ENCODE measurements at regions not wholly inside any gene's neighbourhood (a gene's known extent, or its start where the extent isn't known, plus 50 kb on each side); places are given as distances from the start of the nearest gene placed in this dataset.
"Not testable (repeated sequence)": the region's sequence is repeated elsewhere in the genome, so short reads cannot be mapped to it uniquely, and the experiment has no call there.

DNA sequence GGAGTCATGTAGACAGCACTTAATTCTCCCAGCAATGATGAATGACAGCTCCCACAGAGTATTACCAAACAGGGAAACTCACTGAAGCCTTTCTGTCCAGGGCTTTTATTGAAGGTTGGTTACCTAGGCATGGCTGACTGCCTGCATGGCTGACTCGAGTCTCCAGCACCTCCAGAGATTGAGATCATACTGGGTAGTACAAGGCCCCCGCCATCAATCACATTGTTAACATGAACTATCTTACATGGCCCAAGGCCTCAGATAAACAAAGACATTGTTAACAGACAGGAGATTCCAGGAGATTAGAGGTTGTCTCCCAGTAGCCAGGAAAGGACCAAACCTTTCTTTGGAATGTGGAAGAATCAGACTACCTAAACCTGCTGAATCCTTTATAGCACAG, 128.3 kb upstream of the LSM14A start:
- no peaks in the 10 kb centered on the region for H3K9me2 ChIP-seq
- no peak overlapping the region for H3K9ac ChIP-seq
- H3K4me3 ChIP-seq (ENCODE audit: low read depth in 2 of 2, low read length in 1 of 2): no peak overlapping the region
- no peaks in the 10 kb centered on the region for H3K79me2 ChIP-seq (ENCODE audit: insufficient read depth)
- H3K27ac ChIP-seq (ENCODE audit: low read depth in 2 of 2, low read length in 1 of 2): no peak overlapping the region
- ChIA-PET POLR2A (no interaction called here), CTCF (interaction anchor here (0.6 to 6.6 kb wide), 6 partner anchors 10 to 265 kb away, joined by 4 to 42 read pairs (median 17); no protein-coding TSS in a partner anchor)
- WGBS (ENCODE audit: low lambda C conversion rate): 0% methylated on average over 2 of the region's 2 CpGs
- no peaks in the 10 kb centered on the region for H3K36me3 ChIP-seq (replicated peaks in 1 of 2; ENCODE audit: control insufficient read depth in 1 of 2, insufficient read depth in 2 of 2, low read length in 1 of 2)
- no peaks in the 10 kb centered on the region for H3K27me3 ChIP-seq (ENCODE audit: insufficient read depth)
- H3K4me2 ChIP-seq: no peak overlapping the region
- no peaks in the 10 kb centered on the region for H3K9me3 ChIP-seq
- H3K4me1 ChIP-seq (ENCODE audit: control insufficient read depth in 1 of 2, insufficient read depth in 2 of 2, low read depth in 1 of 2, low read length in 1 of 2): no peaks in the 10 kb centered on the region
- no peaks in the 10 kb centered on the region for H3F3A ChIP-seq (replicated peaks; ENCODE audit: insufficient read depth)
- no peak overlapping the region for H2AFZ ChIP-seq (ENCODE audit: low read depth)
- no peaks in the 10 kb centered on the region for H4K20me1 ChIP-seq (ENCODE audit: insufficient read depth)
- DNase-seq: no peak
- TF ChIP-seq NFIC (IDR thresholded peaks at IDR 0.05; ENCODE audit: borderline replicate concordance) (no peak), FOXJ3 (CRISPR knock-in tag; IDR thresholded peaks at IDR 0.05) (no peak), TCF12 (IDR thresholded peaks at IDR 0.05) (no peak), EP300 (IDR thresholded peaks at IDR 0.05; ENCODE audit: borderline replicate concordance in 1 of 2, low read depth in 1 of 2, low read length in 1 of 2) (no peak)

DNA sequence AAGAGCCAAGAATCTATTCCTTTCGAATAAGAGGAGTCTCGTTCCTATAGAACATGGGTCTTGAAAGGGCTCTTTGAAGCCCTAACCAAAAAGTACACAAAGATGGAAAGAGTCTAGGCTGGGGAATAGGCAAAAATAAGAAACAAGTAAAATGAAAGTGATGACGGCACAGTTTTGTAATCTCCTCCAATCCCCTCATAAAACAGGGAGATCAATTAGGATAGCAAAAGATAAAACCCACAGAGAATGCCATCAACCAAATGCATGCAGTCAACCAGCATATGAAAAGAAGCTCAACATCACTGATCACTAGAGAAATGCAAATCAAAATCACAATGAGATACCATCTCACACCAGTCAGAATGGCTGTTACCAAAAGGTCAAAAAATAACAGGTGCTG, 122.4 kb upstream of the LSM14A start:
- no peaks in the 10 kb centered on the region for H3K9me3 ChIP-seq
- H3F3A ChIP-seq (replicated peaks; ENCODE audit: insufficient read depth): no peaks in the 10 kb centered on the region
- no peaks in the 10 kb centered on the region for H3K79me2 ChIP-seq (ENCODE audit: insufficient read depth)
- WGBS (ENCODE audit: low lambda C conversion rate): 43% methylated on average over 3 of the region's 3 CpGs
- H3K4me1 ChIP-seq (ENCODE audit: control insufficient read depth in 1 of 2, insufficient read depth in 2 of 2, low read depth in 1 of 2, low read length in 1 of 2): no peaks in the 10 kb centered on the region
- ChIA-PET POLR2A (no interaction called here), CTCF (interaction anchor here (0.6 to 1.7 kb wide), 4 partner anchors 8 to 96 kb away, joined by 3 to 6 read pairs (median 4); no protein-coding TSS in a partner anchor)
- H3K27me3 ChIP-seq (ENCODE audit: insufficient read depth): no peaks in the 10 kb centered on the region
- no peak overlapping the region for H2AFZ ChIP-seq (ENCODE audit: low read depth)
- no peak overlapping the region for H3K4me3 ChIP-seq (ENCODE audit: low read depth in 2 of 2, low read length in 1 of 2)
- no peak overlapping the region for H3K9ac ChIP-seq
- no peak for DNase-seq
- no peaks in the 10 kb centered on the region for H3K36me3 ChIP-seq (replicated peaks in 1 of 2; ENCODE audit: control insufficient read depth in 1 of 2, insufficient read depth in 2 of 2, low read length in 1 of 2)
- TF ChIP-seq RXRA (IDR thresholded peaks at IDR 0.05; ENCODE audit: borderline replicate concordance, low read depth) (no peak), FOXM1 (IDR thresholded peaks at IDR 0.05; ENCODE audit: low read depth) (no peak), MEF2A (IDR thresholded peaks at IDR 0.05; ENCODE audit: borderline replicate concordance, low read depth) (no peak), FOXJ3 (CRISPR knock-in tag; IDR thresholded peaks at IDR 0.05) (no peak)
- TF ChIP-seq, protein P1, sequence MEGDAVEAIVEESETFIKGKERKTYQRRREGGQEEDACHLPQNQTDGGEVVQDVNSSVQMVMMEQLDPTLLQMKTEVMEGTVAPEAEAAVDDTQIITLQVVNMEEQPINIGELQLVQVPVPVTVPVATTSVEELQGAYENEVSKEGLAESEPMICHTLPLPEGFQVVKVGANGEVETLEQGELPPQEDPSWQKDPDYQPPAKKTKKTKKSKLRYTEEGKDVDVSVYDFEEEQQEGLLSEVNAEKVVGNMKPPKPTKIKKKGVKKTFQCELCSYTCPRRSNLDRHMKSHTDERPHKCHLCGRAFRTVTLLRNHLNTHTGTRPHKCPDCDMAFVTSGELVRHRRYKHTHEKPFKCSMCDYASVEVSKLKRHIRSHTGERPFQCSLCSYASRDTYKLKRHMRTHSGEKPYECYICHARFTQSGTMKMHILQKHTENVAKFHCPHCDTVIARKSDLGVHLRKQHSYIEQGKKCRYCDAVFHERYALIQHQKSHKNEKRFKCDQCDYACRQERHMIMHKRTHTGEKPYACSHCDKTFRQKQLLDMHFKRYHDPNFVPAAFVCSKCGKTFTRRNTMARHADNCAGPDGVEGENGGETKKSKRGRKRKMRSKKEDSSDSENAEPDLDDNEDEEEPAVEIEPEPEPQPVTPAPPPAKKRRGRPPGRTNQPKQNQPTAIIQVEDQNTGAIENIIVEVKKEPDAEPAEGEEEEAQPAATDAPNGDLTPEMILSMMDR (IDR thresholded peaks at IDR 0.05): no peak
- no peak overlapping the region for H3K4me2 ChIP-seq
- H4K20me1 ChIP-seq (ENCODE audit: insufficient read depth): no peaks in the 10 kb centered on the region
- no peaks in the 10 kb centered on the region for H3K9me2 ChIP-seq
- no peak overlapping the region for H3K27ac ChIP-seq (ENCODE audit: low read depth in 2 of 2, low read length in 1 of 2)

DNA sequence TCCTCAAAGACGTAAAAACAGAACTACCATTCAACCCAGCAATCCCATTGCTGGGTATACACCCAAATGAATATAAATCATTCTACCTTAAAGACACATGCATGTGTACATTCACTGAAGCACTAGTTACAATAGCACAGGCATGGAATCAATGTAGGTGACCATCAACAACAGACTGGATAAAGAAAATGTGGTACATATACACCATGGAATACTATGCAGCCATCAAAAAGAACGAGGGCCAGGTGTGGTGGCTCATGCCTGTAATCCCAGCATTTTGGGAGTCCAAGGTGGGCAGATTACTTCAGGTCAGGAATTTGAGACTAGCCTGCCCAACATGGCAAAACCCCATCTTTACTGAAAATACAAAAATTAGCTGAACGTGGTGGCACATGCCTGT, 121.9 kb upstream of the LSM14A start:
- WGBS (ENCODE audit: low lambda C conversion rate): 20% methylated on average over 3 of the region's 3 CpGs
- H3K27me3 ChIP-seq (ENCODE audit: insufficient read depth); H3K79me2 ChIP-seq (ENCODE audit: insufficient read depth); POLR2A ChIA-PET; H4K20me1 ChIP-seq (ENCODE audit: insufficient read depth); H3K27ac ChIP-seq (ENCODE audit: low read depth in 2 of 2, low read length in 1 of 2); H3K4me2 ChIP-seq; H3K4me1 ChIP-seq (ENCODE audit: control insufficient read depth in 1 of 2, insufficient read depth in 2 of 2, low read depth in 1 of 2, low read length in 1 of 2); H3K9ac ChIP-seq; H2AFZ ChIP-seq (ENCODE audit: low read depth); H3K9me2 ChIP-seq; H3K4me3 ChIP-seq (ENCODE audit: low read depth in 2 of 2, low read length in 1 of 2); H3K36me3 ChIP-seq (replicated peaks in 1 of 2; ENCODE audit: control insufficient read depth in 1 of 2, insufficient read depth in 2 of 2, low read length in 1 of 2); DNase-seq; H3F3A ChIP-seq (replicated peaks; ENCODE audit: insufficient read depth); H3K9me3 ChIP-seq: not testable (repeated sequence)
- CTCF ChIA-PET: interaction anchor here (1.2 to 1.7 kb wide), 3 partner anchors 9 to 95 kb away, joined by 3 to 6 read pairs (median 4); no protein-coding TSS in a partner anchor

Data from SK-N-SH (cell line).